GM12878 (cell line): ENCODE measurements at regions not wholly inside any gene's neighbourhood (a gene's known extent, or its start where the extent isn't known, plus 50 kb on each side); places are given as distances from the start of the nearest gene placed in this dataset.

ENCODE experiments used
- ATAC-seq: fragments of 200-7000 bp; cut with Tn5 transposase; 3 replicates; pipeline ENCODE4 v1.9.1; 2020; ENCODE audit warnings: mild to moderate bottlenecking, moderate library complexity
- BruUV-seq: library from RNA; stranded (reverse); fragments of 400-500 nt; replicated peaks from 2 replicates; lab custom pipeline; 2021; lab: Mats Ljungman, UMichigan
- CTCF ChIA-PET: fragments of 300-600 bp; sonication (Branson Sonifier 250); formaldehyde crosslinking; extraction: SDS; loops from one replicate; lab custom pipeline; 2021; ENCODE audit warnings: inconsistent platforms; lab: Yijun Ruan, JAX
- POLR2A ChIA-PET: fragments of 350-600 bp; formaldehyde crosslinking; extraction: SDS; loops from one replicate; lab custom pipeline; 2021; ENCODE audit warnings: inconsistent platforms; lab: Charles Lee
- RAD21 ChIA-PET: fragments of 300-600 bp; sonication (Branson Sonifier 250); formaldehyde crosslinking; loops from one replicate; lab custom pipeline; 2023; ENCODE audit warnings: antibody characterized with exemption; ENCODE audit not compliant: unreplicated experiment; lab: Charles Lee
- SMC1A ChIA-PET: fragments of 300-600 bp; sonication (Branson Sonifier 250); formaldehyde crosslinking; loops from one replicate; lab custom pipeline; 2023; ENCODE audit not compliant: unreplicated experiment, uncharacterized antibody; lab: Charles Lee
- DNase-seq: peaks from one replicate; pipeline ENCODE4 v3.0.0-alpha.2; 2011; ENCODE audit warnings: low read depth, low spot score
- FAIRE-seq: peaks from 3 replicates; lab custom pipeline; 2011; peaks lifted over from hg19 to GRCh38; lab: Jason Lieb, UNC
- H2AFZ ChIP-seq: 2 replicates; pipeline ENCODE4 v1.6.0; 2011; ENCODE audit warnings: low read depth, low read length, control low read depth; ENCODE audit not compliant: control insufficient read depth
- H3K27ac ChIP-seq: 2 replicates; pipeline ENCODE4 v1.5.1; 2011; ENCODE audit warnings: control low read depth; ENCODE audit not compliant: control insufficient read depth, insufficient read depth
- H3K27me3 ChIP-seq, 2 experiments: replicated peaks in 1 of 2; 2 replicates each; pipeline versions ENCODE4 v1.6.0 to v1.6.1; 2011; ENCODE audit warnings: low read length in 1 of 2; ENCODE audit not compliant: control insufficient read depth in 2 of 2, insufficient read depth in 2 of 2
- H3K36me3 ChIP-seq, 2 experiments: 2 replicates each; pipeline ENCODE4 v1.5.1; 2011; ENCODE audit warnings: low read length in 1 of 2; ENCODE audit not compliant: control insufficient read depth in 2 of 2, insufficient read depth in 2 of 2
- H3K4me1 ChIP-seq: 2 replicates; pipeline ENCODE4 v1.6.1; 2011; ENCODE audit warnings: mild to moderate bottlenecking, low read length, moderate library complexity, mixed read lengths; ENCODE audit not compliant: control insufficient read depth, insufficient read depth
- H3K4me2 ChIP-seq: 2 replicates; pipeline ENCODE4 v1.6.0; 2011; ENCODE audit warnings: control low read depth; ENCODE audit not compliant: control insufficient read depth, insufficient read depth
- H3K4me3 ChIP-seq: fragments of 200-600 bp; sonication (generic); 2 replicates; pipeline ENCODE4 v1.5.1; 2016
- H3K79me2 ChIP-seq: 2 replicates; pipeline ENCODE4 v1.6.0; 2011; ENCODE audit warnings: low read length; ENCODE audit not compliant: control insufficient read depth, insufficient read depth
- H3K9ac ChIP-seq: 2 replicates; pipeline ENCODE4 v1.8.0; 2011; ENCODE audit warnings: low read length, control low read depth, mixed read lengths; ENCODE audit not compliant: control insufficient read depth, insufficient read depth
- H3K9me3 ChIP-seq: replicated peaks from 3 replicates; pipeline ENCODE4 v1.5.1; 2011; ENCODE audit warnings: mild to moderate bottlenecking, low read length; ENCODE audit not compliant: control insufficient read depth, insufficient read depth
- H4K20me1 ChIP-seq: 2 replicates; pipeline ENCODE4 v1.6.0; 2011; ENCODE audit not compliant: control insufficient read depth, insufficient read depth
- CBX3 ChIP-seq: fragments of 200-600 bp; sonication (generic); IDR thresholded peaks from 2 replicates; pipeline ENCODE4 v1.6.1; 2016; ENCODE audit warnings: low read depth, borderline replicate concordance
- CREB1 ChIP-seq: IDR thresholded peaks from 2 replicates; pipeline ENCODE4 v1.6.1; 2012; ENCODE audit warnings: low read depth, mild to moderate bottlenecking, inconsistent platforms
- FOXK2 ChIP-seq: fragments of 450-650 bp; IDR thresholded peaks from 2 replicates; pipeline ENCODE4 v1.6.1; 2017; ENCODE audit warnings: mild to moderate bottlenecking, moderate library complexity
- GABPA ChIP-seq: IDR thresholded peaks from 2 replicates; pipeline ENCODE4 v1.6.1; 2014; ENCODE audit warnings: antibody characterized with exemption, low read depth, mild to moderate bottlenecking, inconsistent platforms
- HDGF ChIP-seq: fragments of 450-650 bp; IDR thresholded peaks from 2 replicates; pipeline ENCODE4 v1.6.1; 2016; ENCODE audit warnings: antibody characterized with exemption
- KDM1A ChIP-seq: fragments of 200-600 bp; sonication (generic); IDR thresholded peaks from 2 replicates; pipeline ENCODE4 v1.6.1; 2016; ENCODE audit warnings: borderline replicate concordance
- NFYA ChIP-seq: IDR thresholded peaks from 2 replicates; pipeline ENCODE4 v1.6.1; 2011; ENCODE audit warnings: low read depth, mild to moderate bottlenecking, low read length, improper control_type of control experiment, borderline replicate concordance
- NFYB ChIP-seq: IDR thresholded peaks from 2 replicates; pipeline ENCODE4 v1.6.1; 2011; ENCODE audit warnings: low read depth, mild to moderate bottlenecking, low read length, improper control_type of control experiment, moderate library complexity; ENCODE audit not compliant: insufficient read depth
- NR2C2 ChIP-seq: IDR thresholded peaks from 2 replicates; pipeline ENCODE4 v1.6.1; 2011; ENCODE audit warnings: borderline replicate concordance, low read depth; ENCODE audit not compliant: control insufficient read depth, insufficient read length
- RAD21 ChIP-seq: IDR thresholded peaks from 2 replicates; pipeline ENCODE4 v1.6.1; 2011; ENCODE audit warnings: mild to moderate bottlenecking, low read depth, low read length, moderate library complexity; ENCODE audit not compliant: insufficient read depth
- TAF1 ChIP-seq: IDR thresholded peaks from 2 replicates; pipeline ENCODE4 v1.6.1; 2011; ENCODE audit warnings: mild to moderate bottlenecking, low read depth, low read length, borderline replicate concordance
- YBX1 ChIP-seq: fragments of 450-650 bp; IDR thresholded peaks from 2 replicates; pipeline ENCODE4 v1.6.1; 2016; ENCODE audit warnings: antibody characterized with exemption
- ZNF207 ChIP-seq: fragments of 450-650 bp; IDR thresholded peaks from 2 replicates; pipeline ENCODE4 v1.6.1; 2014; ENCODE audit warnings: antibody characterized with exemption, mild to moderate bottlenecking, borderline replicate concordance
- ZSCAN29 ChIP-seq: fragments of 450-650 bp; IDR thresholded peaks from 2 replicates; pipeline ENCODE4 v1.6.1; 2017; ENCODE audit warnings: mild to moderate bottlenecking, moderate library complexity
- WGBS: methylation state at CpG from one replicate; pipeline ENCODE4 v1.1.6; 2016; ENCODE audit warnings: low lambda C conversion rate; ENCODE audit not compliant: insufficient replicate concordance, insufficient coverage; ENCODE audit errors: missing lambda C conversion rate; 5-methylcytosine and 5-hydroxymethylcytosine counted together
- in situ Hi-C: fragments of 300-500 bp; cut with MboI; formaldehyde crosslinking; loops from 9 replicates; pipeline ENCODE4 v1.14.3; 2018; ENCODE audit warnings: mixed read lengths
- intact Hi-C: fragments of 100-400 bp; cut with micrococcal nuclease; formaldehyde crosslinking; loops from one replicate; pipeline ENCODE4 v1.14.2; 2022; ENCODE audit not compliant: unreplicated experiment
- TF ChIP-seq, protein P1 (sequence below): fragments of 450-650 bp; IDR thresholded peaks from 2 replicates; pipeline ENCODE4 v1.6.1; 2017; ENCODE audit warnings: mild to moderate bottlenecking, moderate library complexity
- TF ChIP-seq, protein P2 (sequence below): fragments of 450-650 bp; IDR thresholded peaks from 2 replicates; pipeline ENCODE4 v1.6.1; 2017; ENCODE audit warnings: mild to moderate bottlenecking, low read depth, inconsistent platforms; ENCODE audit not compliant: poor library complexity, severe bottlenecking
- TF ChIP-seq, protein P3 (sequence below): IDR thresholded peaks from 2 replicates; pipeline ENCODE4 v1.6.1; 2011; ENCODE audit warnings: mild to moderate bottlenecking, low read depth, low read length, moderate library complexity; ENCODE audit not compliant: insufficient replicate concordance

DNA sequence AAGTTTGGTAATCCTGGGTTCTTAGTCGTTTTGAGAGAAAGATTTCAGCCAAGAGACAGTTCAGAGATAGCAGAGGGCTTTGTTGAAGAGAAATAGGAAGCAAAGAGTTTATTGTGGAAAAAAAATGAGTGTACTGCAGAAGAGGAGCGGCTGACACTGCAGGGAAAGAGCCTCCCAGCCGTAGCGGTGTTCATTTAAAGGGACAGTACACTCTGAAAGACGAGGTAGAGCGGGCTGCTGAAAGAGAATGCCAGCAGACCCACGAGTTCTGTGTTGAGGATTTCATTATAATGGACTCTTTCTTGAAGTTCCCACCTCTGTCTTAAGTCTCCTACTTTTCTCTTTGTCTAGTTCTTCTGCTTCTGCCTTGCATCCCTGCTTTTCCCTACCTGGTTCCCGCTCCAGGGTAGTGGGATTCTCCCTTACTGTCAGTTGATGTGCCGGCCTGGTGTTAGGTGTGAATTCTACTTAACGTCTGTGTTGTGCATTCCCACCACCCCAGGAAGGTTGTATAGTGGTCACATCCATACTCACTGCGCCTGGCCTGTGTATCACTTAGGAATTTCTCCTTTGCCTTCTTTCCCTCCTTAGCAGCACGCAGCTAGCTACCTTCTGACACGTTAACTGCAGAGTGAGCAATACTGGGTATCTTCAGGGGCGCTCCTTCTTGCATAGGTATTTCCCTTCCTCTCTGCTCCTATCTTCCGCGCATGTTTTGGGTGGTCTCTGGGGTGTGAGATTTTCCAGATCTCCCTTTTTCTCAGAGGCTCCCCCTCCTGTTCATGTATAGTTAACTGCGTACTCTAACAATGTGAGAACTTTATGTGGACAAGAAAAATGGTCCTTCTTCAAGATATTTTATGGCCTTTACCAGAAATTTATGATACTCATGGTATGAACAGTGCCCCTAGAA lies 164.5 kb downstream of the PTH2R start:
- Histone ChIP-seq H3K79me2 (no peaks in the 10 kb centered on the region), H3K4me3 (no peak overlapping the region), H3K9me3 (no peaks in the 10 kb centered on the region), H3K27ac (no peak overlapping the region), H3K4me2 (no peak overlapping the region), H3K36me3 (no peaks in the 10 kb centered on the region), H3K4me1 (no peaks in the 10 kb centered on the region), H2AFZ (no peak overlapping the region), H3K27me3 (no peaks in the 10 kb centered on the region), H4K20me1 (no peaks in the 10 kb centered on the region), H3K9ac (no peak overlapping the region)
- no TSS peak for BruUV-seq
- CTCF ChIA-PET, result interaction anchor here (1.3 kb wide), 1 partner anchor 9 kb away, joined by 3 read pairs; no protein-coding TSS in a partner anchor
- POLR2A ChIA-PET, result no interaction called here
- RAD21 ChIA-PET, result no interaction called here
- WGBS, result 16% methylated on average over 17 of the region's 17 CpGs
- no peak for DNase-seq
- FAIRE-seq, result no peak
- intact Hi-C loops (no loop called here), in situ Hi-C loops (no loop called here)
- ATAC-seq, result no peak
- SMC1A ChIA-PET, result no interaction called here
- TF ChIP-seq CBX3 (no peak), ZSCAN29 (no peak), RAD21 (no peak), GABPA (no peak), ZNF207 (no peak), CREB1 (no peak), NFYB (no peak), TAF1 (no peak), NR2C2 (no peak), YBX1 (no peak), KDM1A (no peak), FOXK2 (no peak), HDGF (no peak), NFYA (no peak)
- TF ChIP-seq, protein P1, sequence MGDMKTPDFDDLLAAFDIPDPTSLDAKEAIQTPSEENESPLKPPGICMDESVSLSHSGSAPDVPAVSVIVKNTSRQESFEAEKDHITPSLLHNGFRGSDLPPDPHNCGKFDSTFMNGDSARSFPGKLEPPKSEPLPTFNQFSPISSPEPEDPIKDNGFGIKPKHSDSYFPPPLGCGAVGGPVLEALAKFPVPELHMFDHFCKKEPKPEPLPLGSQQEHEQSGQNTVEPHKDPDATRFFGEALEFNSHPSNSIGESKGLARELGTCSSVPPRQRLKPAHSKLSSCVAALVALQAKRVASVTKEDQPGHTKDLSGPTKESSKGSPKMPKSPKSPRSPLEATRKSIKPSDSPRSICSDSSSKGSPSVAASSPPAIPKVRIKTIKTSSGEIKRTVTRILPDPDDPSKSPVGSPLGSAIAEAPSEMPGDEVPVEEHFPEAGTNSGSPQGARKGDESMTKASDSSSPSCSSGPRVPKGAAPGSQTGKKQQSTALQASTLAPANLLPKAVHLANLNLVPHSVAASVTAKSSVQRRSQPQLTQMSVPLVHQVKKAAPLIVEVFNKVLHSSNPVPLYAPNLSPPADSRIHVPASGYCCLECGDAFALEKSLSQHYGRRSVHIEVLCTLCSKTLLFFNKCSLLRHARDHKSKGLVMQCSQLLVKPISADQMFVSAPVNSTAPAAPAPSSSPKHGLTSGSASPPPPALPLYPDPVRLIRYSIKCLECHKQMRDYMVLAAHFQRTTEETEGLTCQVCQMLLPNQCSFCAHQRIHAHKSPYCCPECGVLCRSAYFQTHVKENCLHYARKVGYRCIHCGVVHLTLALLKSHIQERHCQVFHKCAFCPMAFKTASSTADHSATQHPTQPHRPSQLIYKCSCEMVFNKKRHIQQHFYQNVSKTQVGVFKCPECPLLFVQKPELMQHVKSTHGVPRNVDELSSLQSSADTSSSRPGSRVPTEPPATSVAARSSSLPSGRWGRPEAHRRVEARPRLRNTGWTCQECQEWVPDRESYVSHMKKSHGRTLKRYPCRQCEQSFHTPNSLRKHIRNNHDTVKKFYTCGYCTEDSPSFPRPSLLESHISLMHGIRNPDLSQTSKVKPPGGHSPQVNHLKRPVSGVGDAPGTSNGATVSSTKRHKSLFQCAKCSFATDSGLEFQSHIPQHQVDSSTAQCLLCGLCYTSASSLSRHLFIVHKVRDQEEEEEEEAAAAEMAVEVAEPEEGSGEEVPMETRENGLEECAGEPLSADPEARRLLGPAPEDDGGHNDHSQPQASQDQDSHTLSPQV, result no peak
- TF ChIP-seq, protein P2, sequence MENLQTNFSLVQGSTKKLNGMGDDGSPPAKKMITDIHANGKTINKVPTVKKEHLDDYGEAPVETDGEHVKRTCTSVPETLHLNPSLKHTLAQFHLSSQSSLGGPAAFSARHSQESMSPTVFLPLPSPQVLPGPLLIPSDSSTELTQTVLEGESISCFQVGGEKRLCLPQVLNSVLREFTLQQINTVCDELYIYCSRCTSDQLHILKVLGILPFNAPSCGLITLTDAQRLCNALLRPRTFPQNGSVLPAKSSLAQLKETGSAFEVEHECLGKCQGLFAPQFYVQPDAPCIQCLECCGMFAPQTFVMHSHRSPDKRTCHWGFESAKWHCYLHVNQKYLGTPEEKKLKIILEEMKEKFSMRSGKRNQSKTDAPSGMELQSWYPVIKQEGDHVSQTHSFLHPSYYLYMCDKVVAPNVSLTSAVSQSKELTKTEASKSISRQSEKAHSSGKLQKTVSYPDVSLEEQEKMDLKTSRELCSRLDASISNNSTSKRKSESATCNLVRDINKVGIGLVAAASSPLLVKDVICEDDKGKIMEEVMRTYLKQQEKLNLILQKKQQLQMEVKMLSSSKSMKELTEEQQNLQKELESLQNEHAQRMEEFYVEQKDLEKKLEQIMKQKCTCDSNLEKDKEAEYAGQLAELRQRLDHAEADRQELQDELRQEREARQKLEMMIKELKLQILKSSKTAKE, result no peak
- TF ChIP-seq, protein P3, sequence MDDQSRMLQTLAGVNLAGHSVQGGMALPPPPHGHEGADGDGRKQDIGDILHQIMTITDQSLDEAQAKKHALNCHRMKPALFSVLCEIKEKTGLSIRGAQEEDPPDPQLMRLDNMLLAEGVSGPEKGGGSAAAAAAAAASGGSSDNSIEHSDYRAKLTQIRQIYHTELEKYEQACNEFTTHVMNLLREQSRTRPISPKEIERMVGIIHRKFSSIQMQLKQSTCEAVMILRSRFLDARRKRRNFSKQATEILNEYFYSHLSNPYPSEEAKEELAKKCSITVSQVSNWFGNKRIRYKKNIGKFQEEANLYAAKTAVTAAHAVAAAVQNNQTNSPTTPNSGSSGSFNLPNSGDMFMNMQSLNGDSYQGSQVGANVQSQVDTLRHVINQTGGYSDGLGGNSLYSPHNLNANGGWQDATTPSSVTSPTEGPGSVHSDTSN, result no peak
